ENCODE measurements at regions not wholly inside any gene's neighbourhood (a gene's known extent, or its start where the extent isn't known, plus 50 kb on each side); places are given as distances from the start of the nearest gene placed in this dataset.

- TF ChIP-seq CTCF (IDR thresholded peaks at IDR 0.05) (no peak), POLR2A (IDR thresholded peaks at IDR 0.05) (no peak)
These were observed 116.2 kb upstream of the JAG1 start for GRCh38 chr20:10790013-10790412.
